Lower leg skin (tissue), 4 donors: ENCODE measurements at regions not wholly inside any gene's neighbourhood (a gene's known extent, or its start where the extent isn't known, plus 50 kb on each side); places are given as distances from the start of the nearest gene placed in this dataset.
A peak's percentile ranks its signal among the peaks of the same experiment; 100 is the strongest.

Experiments
- DNase-seq, 2 donors: peaks; one replicate each; pipeline ENCODE4 v3.0.0-alpha.2; 2019; ENCODE audit warnings: low spot score in 2 of 2
- H3K4me3 ChIP-seq: fragments of 200-600 bp; sonication (generic); 2 replicates; pipeline ENCODE4 v1.5.1; 2017; ENCODE audit warnings: mild to moderate bottlenecking, low read depth; ENCODE audit not compliant: poor library complexity, severe bottlenecking
- CTCF ChIP-seq, 3 donors: fragments of 450-650 bp; IDR thresholded peaks; one replicate each; pipeline ENCODE4 v1.5.1; 2016; ENCODE audit warnings: antibody characterized with exemption in 3 of 3, mild to moderate bottlenecking in 3 of 3, moderate library complexity in 2 of 3
- POLR2A ChIP-seq, 2 donors: fragments of 450-650 bp; IDR thresholded peaks; one replicate each; pipeline ENCODE4 v1.6.1; 2016 to 2017; ENCODE audit warnings: antibody characterized with exemption in 2 of 2, mild to moderate bottlenecking in 1 of 2, moderate library complexity in 1 of 2
- WGBS, 2 donors: methylation state at CpG; one replicate each; pipeline ENCODE4 v1.1.5; 2018; 5-methylcytosine and 5-hydroxymethylcytosine counted together
- intact Hi-C: fragments of 100-400 bp; cut with DNase I; formaldehyde crosslinking; loops from one replicate; pipeline ENCODE4 v1.15.0; 2023; ENCODE audit warnings: low total_unique reads

GRCh38 chr15:26082221-26083109, 219.3 kb upstream of the ATP10A start:
- WGBS, 2 donors, result 1% methylated on average over 48 of the region's 48 CpGs

GRCh38 chr15:26081758-26082220, 218.7 kb upstream of the ATP10A start:
- WGBS, 2 donors, result 22 to 26% methylated on average over 10 of the region's 10 CpGs
- TF ChIP-seq CTCF (IDR thresholded peaks at IDR 0.05), result no peak
- no peak for TF ChIP-seq POLR2A (IDR thresholded peaks at IDR 0.05)
- intact Hi-C loops, result no loop called here
- no peak for DNase-seq
- H3K4me3 ChIP-seq, result no peak overlapping the region

More at GRCh38 chr15:26082221-26083109, 219.3 kb upstream of the ATP10A start:
- TF ChIP-seq CTCF (IDR thresholded peaks at IDR 0.05), result no peak
- no peak for TF ChIP-seq POLR2A (IDR thresholded peaks at IDR 0.05)
- DNase-seq, result peak; percentile 96 to 99
- peak overlapping the region; percentile 49 for H3K4me3 ChIP-seq
- intact Hi-C loops, result no loop called here

DNA sequence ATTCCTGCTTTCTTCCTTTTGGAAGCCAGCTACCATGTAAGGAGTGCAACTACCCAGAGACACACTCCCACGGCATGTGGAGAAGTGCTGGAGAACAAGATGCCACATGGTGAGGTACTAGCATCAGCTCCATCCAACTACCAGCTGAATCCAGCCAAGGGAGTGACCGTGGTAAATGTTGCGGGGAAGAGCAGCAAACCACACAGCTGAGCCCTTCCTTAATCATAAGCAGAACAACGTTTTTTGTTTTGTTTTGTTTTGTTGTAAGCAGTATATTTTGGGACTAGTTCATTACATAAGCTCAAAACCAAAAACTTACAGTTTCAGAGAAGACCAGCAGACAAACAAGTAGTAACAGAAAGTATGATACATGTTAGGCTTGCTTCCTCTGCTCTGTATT, 212.6 kb upstream of the ATP10A start:
- intact Hi-C loops, result no loop called here
- WGBS, 2 donors, result 69 to 88% methylated on average over 4 of the region's 4 CpGs
- no peak overlapping the region for H3K4me3 ChIP-seq
- DNase-seq, result no peak
- TF ChIP-seq POLR2A (IDR thresholded peaks at IDR 0.05) (no peak), CTCF (IDR thresholded peaks at IDR 0.05) (no peak)

GRCh38 chr15:26073430-26074333, 210.6 kb upstream of the ATP10A start:
- DNase-seq, result no peak
- H3K4me3 ChIP-seq, result no peak overlapping the region
- 54 to 58% methylated on average over 6 of the region's 6 CpGs for WGBS, 2 donors
- intact Hi-C loops, result no loop called here
- TF ChIP-seq CTCF (IDR thresholded peaks at IDR 0.05) (no peak), POLR2A (IDR thresholded peaks at IDR 0.05) (no peak)

DNA sequence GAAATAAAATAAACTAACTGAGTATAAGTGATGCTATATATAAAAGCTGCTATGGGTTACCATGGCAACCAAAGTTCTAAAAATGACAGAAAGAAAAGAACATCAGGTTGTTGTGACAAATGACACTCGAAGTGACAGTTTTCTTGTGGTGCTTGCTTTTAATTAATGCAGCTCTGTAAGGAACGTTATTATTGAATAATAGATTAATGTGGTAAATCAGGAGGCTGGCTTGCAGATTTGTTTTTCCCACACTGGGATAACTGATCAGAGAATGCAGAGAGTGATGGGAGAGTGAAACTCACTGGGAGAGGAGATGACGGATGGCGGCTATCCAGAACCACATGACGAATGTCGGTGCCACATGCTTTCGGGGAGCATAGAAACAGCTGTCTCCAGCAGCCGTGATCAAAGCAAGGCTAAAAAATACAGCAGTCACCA, 207.0 kb upstream of the ATP10A start:
- TF ChIP-seq CTCF (IDR thresholded peaks at IDR 0.05), result no peak
- no peak for TF ChIP-seq POLR2A (IDR thresholded peaks at IDR 0.05)
- WGBS, 2 donors, result 48 to 51% methylated on average over 8 of the region's 8 CpGs
- H3K4me3 ChIP-seq, result no peak overlapping the region
- intact Hi-C loops, result no loop called here
- no peak for DNase-seq
